Stimulated activated effector memory CD8-positive, alpha-beta T cell treated with anti-CD3 and anti-CD28 coated beads, Interleukin-12 subunit alpha, Interleukin-12 subunit beta, amount 100 ng/mL, for 72 hours (primary cell): ENCODE measurements at regions not wholly inside any gene's neighbourhood (a gene's known extent, or its start where the extent isn't known, plus 50 kb on each side); places are given as distances from the start of the nearest gene placed in this dataset.
"Not testable (repeated sequence)": the region's sequence is repeated elsewhere in the genome, so short reads cannot be mapped to it uniquely, and the experiment has no call there.

ENCODE experiments used
- ATAC-seq: fragments of 150-1000 bp; cut with Tn5 transposase; 2 replicates; pipeline ENCODE4 v1.10.0; 2021
- DNase-seq, 2 donors: peaks; one replicate each; pipeline ENCODE4 v3.0.0; 2021 to 2022; ENCODE audit warnings: low spot score in 2 of 2
- H3K27ac Mint-ChIP-seq: one replicate; pipeline ENCODE4 v1.8.0; 2022; ENCODE audit warnings: mild to moderate bottlenecking, mixed read lengths
- H3K36me3 Mint-ChIP-seq: one replicate; pipeline ENCODE4 v1.8.0; 2022; ENCODE audit warnings: mild to moderate bottlenecking, mixed read lengths
- H3K4me1 Mint-ChIP-seq: one replicate; pipeline ENCODE4 v1.8.0; 2022; ENCODE audit warnings: mixed read lengths
- H3K4me3 Mint-ChIP-seq: one replicate; pipeline ENCODE4 v1.8.0; 2022; ENCODE audit warnings: mild to moderate bottlenecking, mixed read lengths
- H3K9me3 Mint-ChIP-seq: one replicate; pipeline ENCODE4 v1.8.0; 2022; ENCODE audit warnings: mixed read lengths

GRCh38 chr1:161454865-161455707 lies 50.2 kb upstream of the FCGR2A start:
- not testable (repeated sequence) for H3K4me1 Mint-ChIP-seq, H3K36me3 Mint-ChIP-seq, H3K4me3 Mint-ChIP-seq, H3K27ac Mint-ChIP-seq, DNase-seq, H3K9me3 Mint-ChIP-seq
- peak; percentile 31 for ATAC-seq

- ATAC-seq (peak; percentile 65), DNase-seq (peak in 1 of 2 donors; percentile 79)
- H3K9me3 Mint-ChIP-seq, H3K4me1 Mint-ChIP-seq, H3K4me3 Mint-ChIP-seq, H3K27ac Mint-ChIP-seq, H3K36me3 Mint-ChIP-seq: not testable (repeated sequence)
Observed at GRCh38 chr1:161453950-161454864, 51.0 kb upstream of the FCGR2A start.

- not testable (repeated sequence) for H3K4me1 Mint-ChIP-seq, H3K9me3 Mint-ChIP-seq, DNase-seq, H3K27ac Mint-ChIP-seq, ATAC-seq, H3K4me3 Mint-ChIP-seq, H3K36me3 Mint-ChIP-seq
Observed at GRCh38 chr1:161451698-161452348, 53.4 kb upstream of the FCGR2A start.

- not testable (repeated sequence) for H3K27ac Mint-ChIP-seq, H3K4me1 Mint-ChIP-seq, H3K4me3 Mint-ChIP-seq, H3K9me3 Mint-ChIP-seq, DNase-seq, H3K36me3 Mint-ChIP-seq
- peak; percentile 46 for ATAC-seq
Observed at GRCh38 chr1:161447760-161448332, 57.4 kb upstream of the FCGR2A start.

GRCh38 chr1:161447040-161447759 lies 58.1 kb upstream of the FCGR2A start:
- DNase-seq, H3K9me3 Mint-ChIP-seq, H3K27ac Mint-ChIP-seq, H3K4me3 Mint-ChIP-seq, H3K36me3 Mint-ChIP-seq, H3K4me1 Mint-ChIP-seq: not testable (repeated sequence)
- peak; percentile 57 for ATAC-seq

- not testable (repeated sequence) for H3K9me3 Mint-ChIP-seq, H3K4me1 Mint-ChIP-seq, H3K4me3 Mint-ChIP-seq, H3K27ac Mint-ChIP-seq
- peaks cover 13% of the 10 kb centered on the region for H3K36me3 Mint-ChIP-seq
- DNase-seq: peak in 1 of 2 donors; percentile 86
- peak; percentile 2 for ATAC-seq
Observed at GRCh38 chr1:161444725-161445124, 60.5 kb upstream of the FCGR2A start.

GRCh38 chr1:161444255-161444654 lies 61.0 kb upstream of the FCGR2A start:
- not testable (repeated sequence) for H3K9me3 Mint-ChIP-seq, ATAC-seq, H3K4me3 Mint-ChIP-seq, H3K27ac Mint-ChIP-seq, DNase-seq
- Mint-ChIP-seq H3K4me1 (peaks cover 13% of the 10 kb centered on the region), H3K36me3 (peaks cover 13% of the 10 kb centered on the region)

GRCh38 chr1:161440312-161440894 lies 64.9 kb upstream of the FCGR2A start:
- DNase-seq (peak; percentile 76 to 89), ATAC-seq (peak; percentile 69)
- H3K36me3 Mint-ChIP-seq: peaks cover 13% of the 10 kb centered on the region
- peaks cover 3% of the 10 kb centered on the region for H3K9me3 Mint-ChIP-seq
- H3K4me1 Mint-ChIP-seq: peaks cover 22% of the 10 kb centered on the region
- H3K27ac Mint-ChIP-seq: peak overlapping the region; percentile 88
- peak overlapping the region; percentile 83 for H3K4me3 Mint-ChIP-seq

- peak in 1 of 2 donors; percentile 67 for DNase-seq
Observed at GRCh38 chr1:161439280-161440232, 65.7 kb upstream of the FCGR2A start.

GRCh38 chr1:161433191-161433590 lies 65.5 kb upstream of the CFAP126 start:
- not testable (repeated sequence) for H3K36me3 Mint-ChIP-seq, DNase-seq, H3K4me1 Mint-ChIP-seq, ATAC-seq, H3K27ac Mint-ChIP-seq, H3K9me3 Mint-ChIP-seq, H3K4me3 Mint-ChIP-seq

More at GRCh38 chr1:161439280-161440232, 65.7 kb upstream of the FCGR2A start:
- Mint-ChIP-seq H3K36me3 (peaks cover 13% of the 10 kb centered on the region), H3K9me3 (peaks cover 3% of the 10 kb centered on the region), H3K27ac (no peak overlapping the region), H3K4me3 (peak overlapping the region; percentile 83), H3K4me1 (peaks cover 22% of the 10 kb centered on the region)
- no peak for ATAC-seq

- Mint-ChIP-seq H3K4me1 (peaks cover 9% of the 10 kb centered on the region), H3K27ac (no peak overlapping the region), H3K36me3 (peaks cover 11% of the 10 kb centered on the region), H3K9me3 (no peaks in the 10 kb centered on the region), H3K4me3 (no peak overlapping the region)
- DNase-seq: no peak
- ATAC-seq: no peak
Observed at GRCh38 chr1:161432091-161432490, 64.4 kb upstream of the CFAP126 start.

GRCh38 chr1:161427733-161428516 lies 60.2 kb upstream of the CFAP126 start:
- peak overlapping the region; percentile 92 for H3K27ac Mint-ChIP-seq
- peak; percentile 64 for ATAC-seq

More at GRCh38 chr1:161427733-161428516, 60.2 kb upstream of the CFAP126 start:
- no peaks in the 10 kb centered on the region for H3K9me3 Mint-ChIP-seq
- H3K4me3 Mint-ChIP-seq: peak overlapping the region; percentile 45
- DNase-seq: peak in 1 of 2 donors; percentile 82
- peaks cover 11% of the 10 kb centered on the region for H3K36me3 Mint-ChIP-seq
- H3K4me1 Mint-ChIP-seq: peaks cover 9% of the 10 kb centered on the region
